ENCODE measurements at regions not wholly inside any gene's neighbourhood (a gene's known extent, or its start where the extent isn't known, plus 50 kb on each side); places are given as distances from the start of the nearest gene placed in this dataset.
"Not testable (repeated sequence)": the region's sequence is repeated elsewhere in the genome, so short reads cannot be mapped to it uniquely, and the experiment has no call there.

DNA sequence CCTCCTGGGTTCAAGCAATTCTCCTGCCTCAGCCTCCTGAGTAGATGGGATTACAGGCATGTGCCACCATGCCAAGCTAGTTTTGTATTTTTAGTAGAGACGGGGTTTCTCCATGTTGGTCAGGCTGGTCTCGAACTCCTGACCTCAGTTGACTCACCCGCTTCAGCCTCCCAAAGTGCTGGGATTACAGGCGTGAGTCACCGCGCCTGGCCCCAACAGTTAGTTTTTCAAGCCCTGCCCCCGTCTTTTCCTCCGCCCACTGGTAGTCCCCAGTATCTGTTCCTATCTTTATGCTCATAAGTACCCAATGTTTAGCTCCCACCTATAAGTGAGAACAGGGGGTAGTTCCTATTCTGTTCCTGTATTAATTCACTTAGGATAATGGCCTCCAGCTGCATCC, 116.6 kb upstream of the TBX3 start:
- H3K27me3 ChIP-seq (ENCODE audit: control insufficient read depth in 2 of 2, insufficient read depth in 2 of 2, low read length in 2 of 2); H3K4me1 ChIP-seq (ENCODE audit: control insufficient read depth in 1 of 2, insufficient read depth in 2 of 2, low read length in 2 of 2); H2AFZ ChIP-seq (ENCODE audit: insufficient read depth, low read depth, low read length, poor library complexity, severe bottlenecking); H3K4me3 Mint-ChIP-seq; H4K20me1 ChIP-seq (ENCODE audit: insufficient read depth, low read length); H3K9ac ChIP-seq (ENCODE audit: insufficient read depth, low read length, poor library complexity, severe bottlenecking); H3K9me3 ChIP-seq (replicated peaks in 1 of 2; ENCODE audit: control insufficient read depth in 1 of 2, insufficient read depth in 1 of 2, low read length in 2 of 2); H3K27ac ChIP-seq (ENCODE audit: low read depth in 1 of 2, low read length in 2 of 2); H3K4me2 ChIP-seq (replicated peaks; ENCODE audit: extremely low read depth, low read length, poor library complexity, severe bottlenecking); H3K79me2 ChIP-seq (ENCODE audit: insufficient read depth, low read length); H3K4me1 Mint-ChIP-seq; H3K27ac Mint-ChIP-seq; H3K4me3 ChIP-seq (replicated peaks in 1 of 3; ENCODE audit: low read depth in 2 of 3, low read length in 3 of 3); H3K36me3 Mint-ChIP-seq; H3K36me3 ChIP-seq (replicated peaks in 1 of 2; ENCODE audit: control insufficient read depth in 1 of 2, insufficient read depth in 2 of 2, low read length in 2 of 2); intact Hi-C loops (cut with micrococcal nuclease); H3K9me3 Mint-ChIP-seq: not testable (repeated sequence)
- H3K27me3 Mint-ChIP-seq (ENCODE audit: low read depth in 3 of 3): peaks cover 6 to 22% (median 21%) of the 10 kb centered on the region in 3 donors
- DNase-seq: peak in 1 of 3 donors; percentile 56
- WGBS (ENCODE audit: insufficient coverage): 96% methylated on average over 6 of the region's 8 CpGs

DNA sequence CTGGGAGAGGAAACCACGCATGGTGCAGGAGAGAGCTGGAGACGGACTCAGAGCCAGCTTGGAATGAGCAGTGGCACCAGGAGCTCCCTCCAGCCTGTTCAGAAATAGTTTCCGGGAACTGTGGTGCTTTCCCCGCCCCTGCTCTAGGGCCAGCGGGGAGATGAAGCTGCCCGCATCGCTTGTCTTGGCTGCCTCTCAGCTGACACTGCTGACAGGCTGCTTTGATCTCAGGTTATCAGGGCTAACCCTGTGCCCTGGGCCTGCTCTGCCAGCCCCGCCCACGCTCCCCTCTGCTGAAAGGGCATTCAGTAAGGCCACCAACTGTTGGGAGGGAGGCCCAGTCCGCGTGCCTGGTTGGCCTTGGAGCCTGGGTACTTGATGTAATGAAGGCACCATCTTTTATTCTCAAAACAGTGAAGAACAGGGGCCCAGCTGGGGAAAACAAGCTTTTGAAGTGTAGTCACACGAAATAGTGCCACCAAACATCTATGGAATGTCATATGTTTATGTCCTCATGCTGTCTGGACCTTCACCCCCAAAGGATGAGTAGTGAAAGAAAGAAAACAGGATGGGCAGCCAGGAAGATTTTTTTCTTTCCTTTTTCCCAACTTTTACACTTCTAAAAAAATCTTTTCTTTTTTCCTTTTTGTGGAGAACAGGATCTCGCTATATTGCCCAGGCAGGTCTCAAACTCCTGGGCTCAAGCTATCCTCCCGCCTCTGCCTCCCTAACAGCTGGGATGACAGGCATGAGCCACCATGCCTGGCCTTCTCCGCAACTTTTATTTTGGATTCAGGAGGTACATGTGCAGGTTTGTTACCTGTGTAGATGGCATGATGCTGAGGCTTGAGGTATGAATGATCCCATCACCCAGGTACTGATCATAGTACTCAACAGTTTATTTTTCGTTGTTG, 115.9 kb upstream of the TBX3 start:
- H2AFZ ChIP-seq (ENCODE audit: insufficient read depth, low read depth, low read length, poor library complexity, severe bottlenecking): no peak overlapping the region
- TF ChIP-seq, protein P1, sequence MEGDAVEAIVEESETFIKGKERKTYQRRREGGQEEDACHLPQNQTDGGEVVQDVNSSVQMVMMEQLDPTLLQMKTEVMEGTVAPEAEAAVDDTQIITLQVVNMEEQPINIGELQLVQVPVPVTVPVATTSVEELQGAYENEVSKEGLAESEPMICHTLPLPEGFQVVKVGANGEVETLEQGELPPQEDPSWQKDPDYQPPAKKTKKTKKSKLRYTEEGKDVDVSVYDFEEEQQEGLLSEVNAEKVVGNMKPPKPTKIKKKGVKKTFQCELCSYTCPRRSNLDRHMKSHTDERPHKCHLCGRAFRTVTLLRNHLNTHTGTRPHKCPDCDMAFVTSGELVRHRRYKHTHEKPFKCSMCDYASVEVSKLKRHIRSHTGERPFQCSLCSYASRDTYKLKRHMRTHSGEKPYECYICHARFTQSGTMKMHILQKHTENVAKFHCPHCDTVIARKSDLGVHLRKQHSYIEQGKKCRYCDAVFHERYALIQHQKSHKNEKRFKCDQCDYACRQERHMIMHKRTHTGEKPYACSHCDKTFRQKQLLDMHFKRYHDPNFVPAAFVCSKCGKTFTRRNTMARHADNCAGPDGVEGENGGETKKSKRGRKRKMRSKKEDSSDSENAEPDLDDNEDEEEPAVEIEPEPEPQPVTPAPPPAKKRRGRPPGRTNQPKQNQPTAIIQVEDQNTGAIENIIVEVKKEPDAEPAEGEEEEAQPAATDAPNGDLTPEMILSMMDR (IDR thresholded peaks at IDR 0.05): no peak

More for the DNA sequence above, 115.9 kb upstream of the TBX3 start:
- H3K4me1 Mint-ChIP-seq: no peaks in the 10 kb centered on the region
- intact Hi-C loops (cut with micrococcal nuclease): no loop called here
- no peak overlapping the region for H3K27ac ChIP-seq (ENCODE audit: low read depth in 1 of 2, low read length in 2 of 2)
- peaks cover 6 to 21% (median 20%) of the 10 kb centered on the region in 3 donors for H3K27me3 Mint-ChIP-seq (ENCODE audit: low read depth in 3 of 3)
- no peak overlapping the region for H3K4me3 Mint-ChIP-seq
- H3K27me3 ChIP-seq (ENCODE audit: control insufficient read depth in 2 of 2, insufficient read depth in 2 of 2, low read length in 2 of 2): no peaks in the 10 kb centered on the region
- H3K9me3 Mint-ChIP-seq: peaks cover 0 to 4% (median 2%) of the 10 kb centered on the region in 7 donors
- no peak overlapping the region for H3K9ac ChIP-seq (ENCODE audit: insufficient read depth, low read length, poor library complexity, severe bottlenecking)
- peak overlapping the region in 1 of 7 donors; percentile 40 for H3K27ac Mint-ChIP-seq
- DNase-seq: no peak
- peaks cover 0 to under 1% of the 10 kb centered on the region in 2 donors for H3K4me1 ChIP-seq (ENCODE audit: control insufficient read depth in 1 of 2, insufficient read depth in 2 of 2, low read length in 2 of 2)
- no peak overlapping the region for H3K4me2 ChIP-seq (replicated peaks; ENCODE audit: extremely low read depth, low read length, poor library complexity, severe bottlenecking)
- no peak overlapping the region for H3K4me3 ChIP-seq (replicated peaks in 1 of 3; ENCODE audit: low read depth in 2 of 3, low read length in 3 of 3)
- H3K79me2 ChIP-seq (ENCODE audit: insufficient read depth, low read length): no peaks in the 10 kb centered on the region
- no peaks in the 10 kb centered on the region for H3K36me3 Mint-ChIP-seq
- no peaks in the 10 kb centered on the region for H4K20me1 ChIP-seq (ENCODE audit: insufficient read depth, low read length)
- H3K36me3 ChIP-seq (replicated peaks in 1 of 2; ENCODE audit: control insufficient read depth in 1 of 2, insufficient read depth in 2 of 2, low read length in 2 of 2): no peaks in the 10 kb centered on the region
- 75% methylated on average over 11 of the region's 16 CpGs for WGBS (ENCODE audit: insufficient coverage)
- no peaks in the 10 kb centered on the region for H3K9me3 ChIP-seq (replicated peaks in 1 of 2; ENCODE audit: control insufficient read depth in 1 of 2, insufficient read depth in 1 of 2, low read length in 2 of 2)
